Astrocyte (in vitro differentiated cells and primary cell): ENCODE measurements at regions not wholly inside any gene's neighbourhood (a gene's known extent, or its start where the extent isn't known, plus 50 kb on each side); places are given as distances from the start of the nearest gene placed in this dataset.

Experiments used
- EZH2 ChIP-seq: IDR thresholded peaks from 2 replicates; pipeline ENCODE4 v1.6.1; 2012; ENCODE audit warnings: mild to moderate bottlenecking, low read length, inconsistent platforms; ENCODE audit not compliant: insufficient read depth
- TF ChIP-seq, protein P1 (sequence below): IDR thresholded peaks from 2 replicates; pipeline ENCODE4 v1.5.1; 2011; ENCODE audit warnings: low read depth, mild to moderate bottlenecking, inconsistent platforms, low read length, moderate library complexity; ENCODE audit not compliant: insufficient read depth

DNA sequence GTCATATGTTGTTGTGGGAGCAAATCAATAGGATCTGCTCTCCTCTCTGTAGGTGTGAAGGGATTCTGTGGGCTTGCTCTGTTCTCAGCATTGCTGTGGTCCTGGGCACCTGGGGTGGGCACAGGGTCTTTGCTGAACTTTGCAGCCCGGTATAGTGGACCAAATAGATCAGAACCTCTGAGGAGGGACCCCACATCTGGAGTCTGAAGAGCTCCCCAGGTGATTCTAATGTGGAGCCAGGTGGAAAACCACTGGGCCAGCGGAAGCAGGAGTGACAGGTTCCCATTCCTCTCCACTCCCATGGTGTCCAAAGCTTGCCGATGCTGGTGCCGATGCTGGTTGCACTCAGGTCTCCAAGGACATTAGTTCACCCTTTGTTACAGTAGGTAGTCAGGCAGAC lies 257.2 kb downstream of the GLRX3 start:
- TF ChIP-seq, protein P1, sequence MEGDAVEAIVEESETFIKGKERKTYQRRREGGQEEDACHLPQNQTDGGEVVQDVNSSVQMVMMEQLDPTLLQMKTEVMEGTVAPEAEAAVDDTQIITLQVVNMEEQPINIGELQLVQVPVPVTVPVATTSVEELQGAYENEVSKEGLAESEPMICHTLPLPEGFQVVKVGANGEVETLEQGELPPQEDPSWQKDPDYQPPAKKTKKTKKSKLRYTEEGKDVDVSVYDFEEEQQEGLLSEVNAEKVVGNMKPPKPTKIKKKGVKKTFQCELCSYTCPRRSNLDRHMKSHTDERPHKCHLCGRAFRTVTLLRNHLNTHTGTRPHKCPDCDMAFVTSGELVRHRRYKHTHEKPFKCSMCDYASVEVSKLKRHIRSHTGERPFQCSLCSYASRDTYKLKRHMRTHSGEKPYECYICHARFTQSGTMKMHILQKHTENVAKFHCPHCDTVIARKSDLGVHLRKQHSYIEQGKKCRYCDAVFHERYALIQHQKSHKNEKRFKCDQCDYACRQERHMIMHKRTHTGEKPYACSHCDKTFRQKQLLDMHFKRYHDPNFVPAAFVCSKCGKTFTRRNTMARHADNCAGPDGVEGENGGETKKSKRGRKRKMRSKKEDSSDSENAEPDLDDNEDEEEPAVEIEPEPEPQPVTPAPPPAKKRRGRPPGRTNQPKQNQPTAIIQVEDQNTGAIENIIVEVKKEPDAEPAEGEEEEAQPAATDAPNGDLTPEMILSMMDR, result no peak
- no peak for TF ChIP-seq EZH2
